ENCODE measurements at regions not wholly inside any gene's neighbourhood (a gene's known extent, or its start where the extent isn't known, plus 50 kb on each side); places are given as distances from the start of the nearest gene placed in this dataset.

DNA sequence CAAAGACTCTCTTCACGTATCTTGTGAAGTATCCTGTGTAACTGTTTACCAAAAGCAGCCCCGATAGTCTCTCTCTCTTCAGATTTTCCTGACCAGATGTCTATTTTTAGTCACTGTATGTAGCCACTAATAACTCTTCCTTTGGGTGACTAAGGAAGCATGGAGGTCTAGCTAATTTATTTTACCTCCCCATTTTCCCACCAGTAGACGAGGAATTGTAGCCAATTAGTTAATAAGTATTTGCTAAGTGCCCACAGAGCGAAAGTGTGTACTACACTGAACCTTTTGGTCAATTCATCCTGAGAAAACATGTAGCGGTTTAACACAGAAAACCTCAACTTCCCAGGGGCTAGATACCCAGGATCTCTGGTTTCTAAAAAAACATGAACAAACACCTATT, 180.6 kb downstream of the TBX18 start:
- DNase-seq = no peak
- in situ Hi-C loops (cut with MboI; ENCODE audit: low sequenced_read_pairs in 4 of 4) = no loop called here

GRCh38 chr6:84582997-84583396, 181.4 kb downstream of the TBX18 start:
- ATAC-seq (no peak), DNase-seq (no peak)
- Histone ChIP-seq H3K36me3 (no peaks in the 10 kb centered on the region), H3K27ac (no peak overlapping the region), H3K9me3 (no peaks in the 10 kb centered on the region), H3K4me3 (no peak overlapping the region), H3K27me3 (no peaks in the 10 kb centered on the region), H3K4me1 (no peaks in the 10 kb centered on the region)
- in situ Hi-C loops (cut with MboI; ENCODE audit: low sequenced_read_pairs in 4 of 4) (no loop called here), intact Hi-C loops (cut with DNase I; ENCODE audit: low total_unique reads) (no loop called here)
- no peak for TF ChIP-seq POLR2A (IDR thresholded peaks at IDR 0.05)

More for the DNA sequence above, 180.6 kb downstream of the TBX18 start:
- intact Hi-C loops (cut with DNase I; ENCODE audit: low total_unique reads) = no loop called here
- H3K27me3 ChIP-seq = no peaks in the 10 kb centered on the region
- TF ChIP-seq, protein P1, sequence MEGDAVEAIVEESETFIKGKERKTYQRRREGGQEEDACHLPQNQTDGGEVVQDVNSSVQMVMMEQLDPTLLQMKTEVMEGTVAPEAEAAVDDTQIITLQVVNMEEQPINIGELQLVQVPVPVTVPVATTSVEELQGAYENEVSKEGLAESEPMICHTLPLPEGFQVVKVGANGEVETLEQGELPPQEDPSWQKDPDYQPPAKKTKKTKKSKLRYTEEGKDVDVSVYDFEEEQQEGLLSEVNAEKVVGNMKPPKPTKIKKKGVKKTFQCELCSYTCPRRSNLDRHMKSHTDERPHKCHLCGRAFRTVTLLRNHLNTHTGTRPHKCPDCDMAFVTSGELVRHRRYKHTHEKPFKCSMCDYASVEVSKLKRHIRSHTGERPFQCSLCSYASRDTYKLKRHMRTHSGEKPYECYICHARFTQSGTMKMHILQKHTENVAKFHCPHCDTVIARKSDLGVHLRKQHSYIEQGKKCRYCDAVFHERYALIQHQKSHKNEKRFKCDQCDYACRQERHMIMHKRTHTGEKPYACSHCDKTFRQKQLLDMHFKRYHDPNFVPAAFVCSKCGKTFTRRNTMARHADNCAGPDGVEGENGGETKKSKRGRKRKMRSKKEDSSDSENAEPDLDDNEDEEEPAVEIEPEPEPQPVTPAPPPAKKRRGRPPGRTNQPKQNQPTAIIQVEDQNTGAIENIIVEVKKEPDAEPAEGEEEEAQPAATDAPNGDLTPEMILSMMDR (IDR thresholded peaks at IDR 0.05 in 4 of 5, conservative IDR thresholded peaks at IDR 0.05 in 1 of 5) = no peak
- no peak for TF ChIP-seq POLR2A (IDR thresholded peaks at IDR 0.05)
- H3K4me1 ChIP-seq = no peaks in the 10 kb centered on the region
- H3K27ac ChIP-seq = no peak overlapping the region
- no peaks in the 10 kb centered on the region for H3K36me3 ChIP-seq
- no peak for ATAC-seq
- no peak overlapping the region for H3K4me3 ChIP-seq
- H3K9me3 ChIP-seq = no peaks in the 10 kb centered on the region

- in situ Hi-C loops (cut with MboI; ENCODE audit: low sequenced_read_pairs in 4 of 4) (no loop called here), intact Hi-C loops (cut with DNase I; ENCODE audit: low total_unique reads) (no loop called here)
- TF ChIP-seq, protein P1 (IDR thresholded peaks at IDR 0.05 in 4 of 5, conservative IDR thresholded peaks at IDR 0.05 in 1 of 5) = no peak
- no peak for TF ChIP-seq POLR2A (IDR thresholded peaks at IDR 0.05)
- Histone ChIP-seq H3K27me3 (no peaks in the 10 kb centered on the region), H3K27ac (no peak overlapping the region), H3K4me1 (no peaks in the 10 kb centered on the region), H3K4me3 (no peak overlapping the region), H3K36me3 (no peaks in the 10 kb centered on the region), H3K9me3 (no peaks in the 10 kb centered on the region)
- ATAC-seq = no peak
- DNase-seq = no peak
These were observed 182.7 kb downstream of the TBX18 start for GRCh38 chr6:84581494-84582259.

DNA sequence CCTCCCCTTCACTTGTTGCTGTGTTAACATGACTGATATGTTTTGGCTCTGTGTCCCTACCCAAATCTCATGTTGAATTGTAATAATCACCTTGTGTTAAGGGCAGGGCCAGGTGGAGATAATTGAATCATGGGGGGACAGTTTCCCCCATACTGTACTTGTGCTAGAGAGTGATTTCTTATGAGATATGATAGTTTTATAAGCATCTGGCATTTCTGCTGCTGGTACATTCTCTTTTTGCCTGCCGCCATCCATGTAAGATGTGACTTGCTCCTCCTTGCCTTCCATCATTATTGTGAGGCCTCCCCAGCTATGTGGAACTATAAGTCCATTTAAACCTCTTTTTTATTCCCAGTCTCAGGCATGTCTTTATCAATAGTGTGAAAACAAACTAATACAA, 185.0 kb downstream of the TBX18 start:
- no peak for TF ChIP-seq POLR2A (IDR thresholded peaks at IDR 0.05)
- TF ChIP-seq, protein P1 (IDR thresholded peaks at IDR 0.05 in 4 of 5, conservative IDR thresholded peaks at IDR 0.05 in 1 of 5) = no peak
- in situ Hi-C loops (cut with MboI; ENCODE audit: low sequenced_read_pairs in 4 of 4) (no loop called here), intact Hi-C loops (cut with DNase I; ENCODE audit: low total_unique reads) (no loop called here)
- Histone ChIP-seq H3K27me3 (no peaks in the 10 kb centered on the region), H3K9me3 (no peaks in the 10 kb centered on the region), H3K4me3 (no peak overlapping the region), H3K27ac (no peak overlapping the region), H3K4me1 (no peaks in the 10 kb centered on the region), H3K36me3 (no peaks in the 10 kb centered on the region)
- DNase-seq = no peak
- ATAC-seq = no peak

DNA sequence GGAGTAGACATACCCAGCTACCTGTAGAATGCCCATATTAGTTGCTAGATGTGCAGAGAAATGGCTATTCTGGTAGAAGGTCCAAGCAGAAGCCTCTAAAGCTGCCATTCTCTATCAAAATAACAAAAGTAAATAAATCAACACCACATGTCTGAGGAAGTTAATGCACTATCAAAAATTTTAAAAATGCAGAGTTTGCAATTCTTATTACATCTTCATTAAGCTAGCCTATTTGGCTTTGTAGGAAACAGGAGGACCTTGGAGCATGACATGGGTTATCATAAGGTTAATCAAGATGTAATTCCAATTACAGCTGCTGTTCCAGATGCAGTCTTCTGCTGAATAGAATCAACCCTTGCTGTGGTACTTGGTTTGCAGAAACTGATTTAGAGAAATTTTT, 188.4 kb downstream of the TBX18 start:
- intact Hi-C loops (cut with DNase I; ENCODE audit: low total_unique reads) = no loop called here
- Histone ChIP-seq H3K4me1 (no peaks in the 10 kb centered on the region), H3K36me3 (no peaks in the 10 kb centered on the region), H3K4me3 (no peak overlapping the region), H3K9me3 (no peaks in the 10 kb centered on the region), H3K27me3 (peaks cover 0 to 3% (median 0%) of the 10 kb centered on the region in 3 donors), H3K27ac (no peak overlapping the region)
- TF ChIP-seq POLR2A (IDR thresholded peaks at IDR 0.05) = no peak
- TF ChIP-seq, protein P1 (IDR thresholded peaks at IDR 0.05 in 4 of 5, conservative IDR thresholded peaks at IDR 0.05 in 1 of 5) = no peak
- ATAC-seq (no peak), DNase-seq (no peak)
- in situ Hi-C loops (cut with MboI; ENCODE audit: low sequenced_read_pairs in 4 of 4) = no loop called here
